Upper lobe of right lung (tissue), 1 donor: ENCODE measurements at regions not wholly inside any gene's neighbourhood (a gene's known extent, or its start where the extent isn't known, plus 50 kb on each side); places are given as distances from the start of the nearest gene placed in this dataset.

Experiments
- ATAC-seq: fragments of 200-7000 bp; cut with Tn5 transposase; one replicate; pipeline ENCODE4 v1.9.1; 2020; ENCODE audit warnings: mild to moderate bottlenecking, moderate library complexity
- DNase-seq: peaks from one replicate; pipeline ENCODE4 v3.0.0-alpha.2; 2020
- H3K27ac ChIP-seq: fragments of 200-600 bp; one replicate; pipeline ENCODE4 v1.8.0; 2022
- H3K27me3 ChIP-seq: fragments of 200-600 bp; one replicate; pipeline ENCODE4 v1.8.0; 2022; ENCODE audit warnings: mild to moderate bottlenecking
- H3K36me3 ChIP-seq: fragments of 200-600 bp; one replicate; pipeline ENCODE4 v1.8.0; 2022
- H3K4me1 ChIP-seq: fragments of 200-600 bp; one replicate; pipeline ENCODE4 v1.8.0; 2022
- H3K4me3 ChIP-seq: fragments of 200-600 bp; one replicate; pipeline ENCODE4 v1.8.0; 2022; ENCODE audit warnings: mild to moderate bottlenecking
- H3K9me3 ChIP-seq: fragments of 200-600 bp; one replicate; pipeline ENCODE4 v1.8.0; 2022
- CTCF ChIP-seq: fragments of 200-600 bp; IDR thresholded peaks from one replicate; pipeline ENCODE4 v1.8.0; 2022; ENCODE audit warnings: antibody characterized with exemption
- intact Hi-C: fragments of 100-400 bp; cut with DNase I; formaldehyde crosslinking; loops from one replicate; pipeline ENCODE4 v1.11.0; 2022
- donor health status: DM: no; HTN: yes; CAD: no; lungs with severe emphysema.

- no peak for TF ChIP-seq CTCF
- Histone ChIP-seq H3K9me3 (no peaks in the 10 kb centered on the region), H3K36me3 (no peaks in the 10 kb centered on the region), H3K27me3 (no peaks in the 10 kb centered on the region), H3K27ac (no peak overlapping the region), H3K4me3 (no peak overlapping the region), H3K4me1 (no peaks in the 10 kb centered on the region)
- DNase-seq, result no peak
- intact Hi-C loops, result no loop called here
- no peak for ATAC-seq
Measured at GRCh38 chr13:110005563-110005962, 219.2 kb upstream of the IRS2 start.

- DNase-seq, result no peak
- Histone ChIP-seq H3K9me3 (no peaks in the 10 kb centered on the region), H3K4me1 (no peaks in the 10 kb centered on the region), H3K36me3 (no peaks in the 10 kb centered on the region), H3K27ac (no peak overlapping the region), H3K27me3 (no peaks in the 10 kb centered on the region), H3K4me3 (no peak overlapping the region)
- intact Hi-C loops, result no loop called here
- no peak for ATAC-seq
- TF ChIP-seq CTCF, result no peak
Measured at GRCh38 chr13:110004814-110005213, 218.4 kb upstream of the IRS2 start.

DNA sequence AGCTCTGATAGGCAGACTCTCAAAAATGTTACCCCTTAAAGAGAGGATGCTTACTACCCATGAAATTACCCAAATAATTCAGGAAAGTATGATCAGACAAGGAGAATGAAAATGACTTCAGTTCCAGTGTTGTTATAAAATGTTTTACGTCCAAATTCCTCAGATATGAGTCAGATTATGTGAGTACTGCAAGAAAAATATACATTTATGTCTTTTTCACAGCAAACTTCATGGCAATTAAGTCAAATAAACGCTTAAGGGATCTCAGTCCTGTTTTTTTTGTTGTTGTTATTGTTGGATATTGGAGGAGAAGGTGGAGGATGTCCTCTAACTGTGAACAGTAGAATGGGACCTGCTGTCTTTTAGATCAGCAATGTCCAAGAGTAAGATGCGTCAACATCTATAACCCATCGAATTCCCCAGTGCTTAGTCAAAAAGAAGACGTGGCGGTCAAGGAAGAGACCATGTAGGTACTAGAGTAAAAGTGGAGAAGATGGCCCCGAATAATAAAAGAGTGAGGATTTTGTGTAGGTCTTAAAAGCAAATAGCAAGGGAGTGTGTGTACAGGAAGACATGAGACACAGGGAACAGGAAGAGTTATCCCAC, 215.4 kb upstream of the IRS2 start:
- no peaks in the 10 kb centered on the region for H3K36me3 ChIP-seq
- H3K27ac ChIP-seq, result no peak overlapping the region
- no peak overlapping the region for H3K4me3 ChIP-seq
- H3K9me3 ChIP-seq, result no peaks in the 10 kb centered on the region
- H3K27me3 ChIP-seq, result no peaks in the 10 kb centered on the region
- H3K4me1 ChIP-seq, result no peaks in the 10 kb centered on the region
- no peak for TF ChIP-seq CTCF
- no peak for DNase-seq
- intact Hi-C loops, result no loop called here
- no peak for ATAC-seq

GRCh38 chr13:110000534-110001345, 214.4 kb upstream of the IRS2 start:
- DNase-seq, result no peak
- intact Hi-C loops, result no loop called here
- no peak for ATAC-seq
- Histone ChIP-seq H3K27ac (no peak overlapping the region), H3K4me1 (no peaks in the 10 kb centered on the region), H3K36me3 (no peaks in the 10 kb centered on the region), H3K9me3 (no peaks in the 10 kb centered on the region), H3K4me3 (no peak overlapping the region), H3K27me3 (no peaks in the 10 kb centered on the region)
- TF ChIP-seq CTCF, result no peak

- intact Hi-C loops, result no loop called here
- no peaks in the 10 kb centered on the region for H3K9me3 ChIP-seq
- H3K4me1 ChIP-seq, result no peaks in the 10 kb centered on the region
- no peaks in the 10 kb centered on the region for H3K27me3 ChIP-seq
- ATAC-seq, result no peak
- no peak for TF ChIP-seq CTCF
- DNase-seq, result no peak
- no peak overlapping the region for H3K4me3 ChIP-seq
- H3K27ac ChIP-seq, result no peak overlapping the region
- H3K36me3 ChIP-seq, result no peaks in the 10 kb centered on the region
Measured at GRCh38 chr13:109999659-110000533, 213.5 kb upstream of the IRS2 start.
